Glutamatergic neuron (in vitro differentiated cells): ENCODE measurements at regions not wholly inside any gene's neighbourhood (a gene's known extent, or its start where the extent isn't known, plus 50 kb on each side); places are given as distances from the start of the nearest gene placed in this dataset.

Experiments used
- DNase-seq: peaks from one replicate; pipeline ENCODE4 v3.0.0; 2022
- H3K27ac Mint-ChIP-seq: one replicate; pipeline ENCODE4 v1.8.0; 2020; ENCODE audit warnings: mild to moderate bottlenecking, mixed read lengths, inconsistent platforms; ENCODE audit not compliant: unreplicated experiment
- H3K27me3 Mint-ChIP-seq: one replicate; pipeline ENCODE4 v1.8.0; 2020; ENCODE audit warnings: mild to moderate bottlenecking, moderate library complexity, mixed read lengths, inconsistent platforms; ENCODE audit not compliant: unreplicated experiment
- H3K36me3 Mint-ChIP-seq: one replicate; pipeline ENCODE4 v1.8.0; 2020; ENCODE audit warnings: mild to moderate bottlenecking, mixed read lengths, inconsistent platforms; ENCODE audit not compliant: unreplicated experiment
- H3K4me1 Mint-ChIP-seq: one replicate; pipeline ENCODE4 v1.8.0; 2020; ENCODE audit warnings: mild to moderate bottlenecking, low read depth, mixed read lengths, inconsistent platforms; ENCODE audit not compliant: unreplicated experiment
- H3K4me3 Mint-ChIP-seq: one replicate; pipeline ENCODE4 v1.8.0; 2020; ENCODE audit warnings: mild to moderate bottlenecking, mixed read lengths, inconsistent platforms; ENCODE audit not compliant: unreplicated experiment
- H3K9me3 Mint-ChIP-seq: one replicate; pipeline ENCODE4 v1.8.0; 2020; ENCODE audit warnings: mild to moderate bottlenecking, moderate library complexity, mixed read lengths, inconsistent platforms; ENCODE audit not compliant: unreplicated experiment
- TF ChIP-seq, protein P1 (sequence below): fragments of 200-600 bp; sonication (generic); IDR thresholded peaks from one replicate; pipeline ENCODE4 v1.5.0; 2021; ENCODE audit not compliant: partially characterized antibody, unreplicated experiment

DNA sequence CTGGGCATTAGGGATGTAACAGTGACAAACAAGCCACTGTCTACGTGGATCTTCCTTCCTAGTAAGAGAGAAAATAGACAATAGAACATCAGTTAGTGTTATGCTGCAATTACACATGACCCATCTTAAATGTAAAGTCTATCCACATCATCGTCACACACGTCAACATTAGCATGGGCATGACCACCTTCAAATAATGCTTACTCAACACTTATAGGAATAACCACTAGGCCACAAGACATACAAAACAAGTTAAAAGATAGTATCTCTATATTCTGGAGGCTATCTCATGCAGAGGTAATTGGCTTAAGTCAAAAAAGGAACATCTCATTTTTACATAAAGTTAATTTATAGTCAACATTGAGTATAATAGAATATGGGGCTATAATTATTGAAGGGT lies 156.5 kb downstream of the MOXD1 start:
- no peak for DNase-seq
- no peak overlapping the region for H3K4me3 Mint-ChIP-seq
- no peaks in the 10 kb centered on the region for H3K36me3 Mint-ChIP-seq
- no peak overlapping the region for H3K27ac Mint-ChIP-seq
- TF ChIP-seq, protein P1, sequence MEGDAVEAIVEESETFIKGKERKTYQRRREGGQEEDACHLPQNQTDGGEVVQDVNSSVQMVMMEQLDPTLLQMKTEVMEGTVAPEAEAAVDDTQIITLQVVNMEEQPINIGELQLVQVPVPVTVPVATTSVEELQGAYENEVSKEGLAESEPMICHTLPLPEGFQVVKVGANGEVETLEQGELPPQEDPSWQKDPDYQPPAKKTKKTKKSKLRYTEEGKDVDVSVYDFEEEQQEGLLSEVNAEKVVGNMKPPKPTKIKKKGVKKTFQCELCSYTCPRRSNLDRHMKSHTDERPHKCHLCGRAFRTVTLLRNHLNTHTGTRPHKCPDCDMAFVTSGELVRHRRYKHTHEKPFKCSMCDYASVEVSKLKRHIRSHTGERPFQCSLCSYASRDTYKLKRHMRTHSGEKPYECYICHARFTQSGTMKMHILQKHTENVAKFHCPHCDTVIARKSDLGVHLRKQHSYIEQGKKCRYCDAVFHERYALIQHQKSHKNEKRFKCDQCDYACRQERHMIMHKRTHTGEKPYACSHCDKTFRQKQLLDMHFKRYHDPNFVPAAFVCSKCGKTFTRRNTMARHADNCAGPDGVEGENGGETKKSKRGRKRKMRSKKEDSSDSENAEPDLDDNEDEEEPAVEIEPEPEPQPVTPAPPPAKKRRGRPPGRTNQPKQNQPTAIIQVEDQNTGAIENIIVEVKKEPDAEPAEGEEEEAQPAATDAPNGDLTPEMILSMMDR: no peak
- no peaks in the 10 kb centered on the region for H3K27me3 Mint-ChIP-seq
- no peaks in the 10 kb centered on the region for H3K4me1 Mint-ChIP-seq
- H3K9me3 Mint-ChIP-seq: no peaks in the 10 kb centered on the region

DNA sequence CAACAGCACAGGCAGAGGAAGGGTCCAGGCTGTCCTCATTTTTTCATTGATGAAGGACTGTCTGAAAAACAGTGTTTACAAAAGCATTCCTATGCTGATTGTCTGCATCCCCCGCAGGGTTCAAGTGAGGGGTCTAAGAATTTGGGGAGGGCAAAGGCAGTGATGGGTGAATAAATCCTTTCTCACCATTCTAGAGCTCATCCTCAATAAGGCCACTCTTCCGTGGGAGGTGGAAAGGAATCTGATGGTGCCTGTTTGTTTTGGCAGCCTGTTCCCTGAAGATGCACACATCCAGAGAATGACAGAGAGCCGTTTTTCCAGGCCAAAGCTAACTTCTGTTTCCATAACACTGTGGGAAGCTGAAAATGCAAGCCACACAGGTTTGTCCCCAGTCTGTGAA lies 164.5 kb downstream of the MOXD1 start:
- no peak overlapping the region for H3K4me3 Mint-ChIP-seq
- H3K36me3 Mint-ChIP-seq: no peaks in the 10 kb centered on the region
- TF ChIP-seq, protein P1: no peak
- no peak for DNase-seq
- H3K27ac Mint-ChIP-seq: no peak overlapping the region
- H3K27me3 Mint-ChIP-seq: no peaks in the 10 kb centered on the region
- no peaks in the 10 kb centered on the region for H3K9me3 Mint-ChIP-seq
- H3K4me1 Mint-ChIP-seq: no peaks in the 10 kb centered on the region

GRCh38 chr6:132236281-132236680 lies 165.0 kb downstream of the MOXD1 start:
- no peak overlapping the region for H3K27ac Mint-ChIP-seq
- H3K9me3 Mint-ChIP-seq: no peaks in the 10 kb centered on the region
- H3K4me3 Mint-ChIP-seq: no peak overlapping the region
- H3K27me3 Mint-ChIP-seq: no peaks in the 10 kb centered on the region
- DNase-seq: no peak
- H3K4me1 Mint-ChIP-seq: no peaks in the 10 kb centered on the region
- H3K36me3 Mint-ChIP-seq: no peaks in the 10 kb centered on the region
- TF ChIP-seq, protein P1: no peak

DNA sequence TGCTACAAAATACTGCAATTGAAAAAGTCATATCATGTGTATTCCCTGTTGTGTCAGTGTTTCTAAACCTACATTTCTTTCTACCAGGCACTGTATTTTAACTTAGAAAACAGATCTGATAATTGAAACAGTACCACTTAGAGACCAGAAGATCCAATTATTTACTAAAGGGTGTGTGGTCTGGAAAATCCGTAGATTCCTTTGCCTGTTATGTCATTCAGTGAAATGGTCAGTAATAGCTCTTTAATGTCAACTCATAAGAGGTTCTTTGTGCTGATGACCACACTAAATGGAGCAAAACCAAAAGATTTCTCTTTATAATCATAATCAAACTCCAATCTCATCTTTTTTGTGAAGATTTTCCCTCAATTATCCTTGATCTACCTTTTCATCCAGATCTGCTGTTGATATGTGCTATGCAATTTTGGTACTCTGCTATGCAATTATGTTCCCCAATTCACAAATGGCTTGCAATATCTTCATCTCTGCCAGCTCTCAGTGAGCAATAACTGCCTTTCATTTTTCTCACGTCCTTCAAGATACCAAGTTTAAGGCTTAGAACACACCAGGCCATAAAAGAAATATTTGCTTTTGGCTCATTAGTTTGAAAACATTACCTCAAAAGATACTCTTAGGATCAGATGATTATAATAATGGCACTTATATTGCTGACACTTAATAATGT lies 165.5 kb downstream of the MOXD1 start:
- DNase-seq: no peak
- TF ChIP-seq, protein P1: no peak
- H3K36me3 Mint-ChIP-seq: no peaks in the 10 kb centered on the region
- no peak overlapping the region for H3K4me3 Mint-ChIP-seq
- H3K4me1 Mint-ChIP-seq: no peaks in the 10 kb centered on the region
- H3K27me3 Mint-ChIP-seq: no peaks in the 10 kb centered on the region
- H3K9me3 Mint-ChIP-seq: no peaks in the 10 kb centered on the region
- no peak overlapping the region for H3K27ac Mint-ChIP-seq

GRCh38 chr6:132234356-132234755 lies 166.9 kb downstream of the MOXD1 start:
- H3K4me3 Mint-ChIP-seq: no peak overlapping the region
- peaks cover 1% of the 10 kb centered on the region for H3K4me1 Mint-ChIP-seq
- H3K9me3 Mint-ChIP-seq: no peaks in the 10 kb centered on the region
- no peak overlapping the region for H3K27ac Mint-ChIP-seq
- DNase-seq: no peak
- TF ChIP-seq, protein P1: no peak
- no peaks in the 10 kb centered on the region for H3K27me3 Mint-ChIP-seq
- H3K36me3 Mint-ChIP-seq: no peaks in the 10 kb centered on the region
